Left lung (tissue), 4 donors: ENCODE measurements at regions not wholly inside any gene's neighbourhood (a gene's known extent, or its start where the extent isn't known, plus 50 kb on each side); places are given as distances from the start of the nearest gene placed in this dataset.

Experiments
- ATAC-seq: fragments of 200-7000 bp; cut with Tn5 transposase; one replicate; pipeline ENCODE4 v1.9.1; 2020; ENCODE audit warnings: moderate library complexity
- DNase-seq, 4 donors: peaks; one replicate each; pipeline ENCODE4 v3.0.0-alpha.2; 2013 to 2020
- H3K27ac ChIP-seq, 2 donors: fragments of 200-600 bp; sonication (generic) in 1 of 2; one replicate each; pipeline versions ENCODE4 v1.5.0 to v1.8.0; 2020 to 2021
- H3K27me3 ChIP-seq, 2 donors: fragments of 200-600 bp; sonication (generic) in 1 of 2; one replicate each; pipeline versions ENCODE4 v1.5.0 to v1.8.0; 2020 to 2021
- H3K36me3 ChIP-seq, 2 donors: fragments of 200-600 bp; sonication (generic) in 1 of 2; one replicate each; pipeline versions ENCODE4 v1.5.0 to v1.8.0; 2020 to 2021
- H3K4me1 ChIP-seq, 2 donors: fragments of 200-600 bp; one replicate each; pipeline ENCODE4 v1.8.0; 2021
- H3K4me3 ChIP-seq, 2 donors: fragments of 200-600 bp; sonication (generic) in 1 of 2; one replicate each; pipeline versions ENCODE4 v1.5.0 to v1.8.0; 2020 to 2021; ENCODE audit warnings: mild to moderate bottlenecking in 1 of 2
- H3K9me3 ChIP-seq, 2 donors: fragments of 200-600 bp; sonication (generic) in 1 of 2; one replicate each; pipeline versions ENCODE4 v1.5.0 to v1.8.0; 2020 to 2021
- intact Hi-C, 2 donors: fragments of 100-400 bp; cut with DNase I; formaldehyde crosslinking; loops; one replicate each; pipeline versions ENCODE4 v1.11.2 to v1.14.2; 2022
- TF ChIP-seq, protein P1 (sequence below), 2 donors: fragments of 200-600 bp; sonication (generic) in 1 of 2; IDR thresholded peaks; one replicate each; pipeline versions ENCODE4 v1.5.0 to v1.8.0; 2021; ENCODE audit warnings: antibody characterized with exemption in 2 of 2
- donor health status: DM: no; HTN: yes; CAD: no.
- donor health status: DM: no; HTN: no; CAD: no.

DNA sequence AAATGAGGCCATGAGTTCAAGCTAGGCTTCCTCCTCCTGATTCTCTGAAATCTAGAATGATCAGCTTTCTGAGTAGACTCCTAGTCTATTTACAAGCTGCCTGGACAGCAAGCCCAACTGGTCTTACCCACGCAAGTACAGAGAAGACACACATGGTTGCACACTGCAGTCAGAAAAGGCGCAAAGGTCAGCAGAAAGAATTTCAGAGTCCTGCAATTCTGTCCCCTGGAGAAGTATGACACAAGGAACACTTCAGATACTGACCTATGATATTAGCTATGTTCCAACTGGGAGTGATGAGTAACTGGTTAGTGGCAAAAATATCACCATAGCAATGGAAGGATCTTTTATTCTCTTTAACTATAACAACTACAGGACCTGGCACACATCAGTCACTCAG, 336.1 kb upstream of the PKDCC start:
- no peaks in the 10 kb centered on the region for H3K27me3 ChIP-seq
- H3K4me1 ChIP-seq, result no peaks in the 10 kb centered on the region
- no peak overlapping the region for H3K4me3 ChIP-seq
- no peaks in the 10 kb centered on the region for H3K9me3 ChIP-seq
- H3K27ac ChIP-seq, result no peak overlapping the region
- no peak for ATAC-seq
- no peaks in the 10 kb centered on the region for H3K36me3 ChIP-seq
- TF ChIP-seq, protein P1, sequence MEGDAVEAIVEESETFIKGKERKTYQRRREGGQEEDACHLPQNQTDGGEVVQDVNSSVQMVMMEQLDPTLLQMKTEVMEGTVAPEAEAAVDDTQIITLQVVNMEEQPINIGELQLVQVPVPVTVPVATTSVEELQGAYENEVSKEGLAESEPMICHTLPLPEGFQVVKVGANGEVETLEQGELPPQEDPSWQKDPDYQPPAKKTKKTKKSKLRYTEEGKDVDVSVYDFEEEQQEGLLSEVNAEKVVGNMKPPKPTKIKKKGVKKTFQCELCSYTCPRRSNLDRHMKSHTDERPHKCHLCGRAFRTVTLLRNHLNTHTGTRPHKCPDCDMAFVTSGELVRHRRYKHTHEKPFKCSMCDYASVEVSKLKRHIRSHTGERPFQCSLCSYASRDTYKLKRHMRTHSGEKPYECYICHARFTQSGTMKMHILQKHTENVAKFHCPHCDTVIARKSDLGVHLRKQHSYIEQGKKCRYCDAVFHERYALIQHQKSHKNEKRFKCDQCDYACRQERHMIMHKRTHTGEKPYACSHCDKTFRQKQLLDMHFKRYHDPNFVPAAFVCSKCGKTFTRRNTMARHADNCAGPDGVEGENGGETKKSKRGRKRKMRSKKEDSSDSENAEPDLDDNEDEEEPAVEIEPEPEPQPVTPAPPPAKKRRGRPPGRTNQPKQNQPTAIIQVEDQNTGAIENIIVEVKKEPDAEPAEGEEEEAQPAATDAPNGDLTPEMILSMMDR (IDR thresholded peaks at IDR 0.05), result no peak
- intact Hi-C loops, result no loop called here
- no peak for DNase-seq

DNA sequence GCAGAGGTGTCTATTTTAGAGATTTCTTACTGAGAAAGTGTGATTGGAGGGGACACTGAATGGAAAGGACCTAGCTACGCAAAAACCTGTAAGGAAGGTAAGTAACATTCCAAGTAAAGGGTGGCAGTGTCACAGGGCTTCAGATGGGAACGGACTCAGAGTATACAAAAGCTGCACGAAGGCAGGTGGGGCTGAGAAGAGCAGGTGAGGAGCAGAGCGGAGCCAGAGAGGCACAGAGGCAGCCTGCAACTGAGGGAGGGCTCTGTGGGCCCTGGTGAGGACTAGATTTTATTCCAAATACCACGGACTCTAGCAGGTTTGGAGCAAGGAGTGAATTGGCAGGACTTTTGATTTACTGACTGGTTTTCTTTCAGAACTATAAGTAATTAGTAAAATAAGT, 331.3 kb upstream of the PKDCC start:
- H3K36me3 ChIP-seq, result no peaks in the 10 kb centered on the region
- no peak for ATAC-seq
- no peak overlapping the region for H3K4me3 ChIP-seq
- DNase-seq, result no peak
- TF ChIP-seq, protein P1 (IDR thresholded peaks at IDR 0.05), result no peak
- H3K4me1 ChIP-seq, result no peaks in the 10 kb centered on the region
- no peak overlapping the region for H3K27ac ChIP-seq
- H3K9me3 ChIP-seq, result no peaks in the 10 kb centered on the region
- no peaks in the 10 kb centered on the region for H3K27me3 ChIP-seq
- intact Hi-C loops, result no loop called here

DNA sequence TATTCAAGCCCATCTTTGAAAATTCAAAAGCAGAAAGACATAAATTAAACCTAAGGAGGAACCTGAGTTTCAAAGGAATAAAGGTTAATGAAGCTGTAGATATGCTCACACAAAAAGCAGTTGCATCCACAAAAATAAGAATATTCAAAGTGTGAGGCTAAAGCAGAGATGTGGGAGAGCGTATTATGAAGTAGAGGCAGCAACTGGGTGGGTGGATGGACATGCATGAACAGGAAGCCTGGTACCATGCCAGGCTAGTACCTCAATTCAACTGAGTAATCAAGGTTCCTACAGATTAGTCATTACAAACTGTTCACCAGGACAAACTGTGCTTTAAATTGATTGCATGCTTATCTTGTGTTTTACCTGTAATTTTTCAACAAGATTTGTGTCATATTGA, 330.0 kb upstream of the PKDCC start:
- no peak overlapping the region for H3K27ac ChIP-seq
- no peak overlapping the region for H3K4me3 ChIP-seq
- no peaks in the 10 kb centered on the region for H3K27me3 ChIP-seq
- ATAC-seq (no peak), DNase-seq (no peak)
- no peaks in the 10 kb centered on the region for H3K4me1 ChIP-seq
- no peaks in the 10 kb centered on the region for H3K9me3 ChIP-seq
- intact Hi-C loops, result no loop called here
- H3K36me3 ChIP-seq, result no peaks in the 10 kb centered on the region
- TF ChIP-seq, protein P1 (IDR thresholded peaks at IDR 0.05), result no peak

DNA sequence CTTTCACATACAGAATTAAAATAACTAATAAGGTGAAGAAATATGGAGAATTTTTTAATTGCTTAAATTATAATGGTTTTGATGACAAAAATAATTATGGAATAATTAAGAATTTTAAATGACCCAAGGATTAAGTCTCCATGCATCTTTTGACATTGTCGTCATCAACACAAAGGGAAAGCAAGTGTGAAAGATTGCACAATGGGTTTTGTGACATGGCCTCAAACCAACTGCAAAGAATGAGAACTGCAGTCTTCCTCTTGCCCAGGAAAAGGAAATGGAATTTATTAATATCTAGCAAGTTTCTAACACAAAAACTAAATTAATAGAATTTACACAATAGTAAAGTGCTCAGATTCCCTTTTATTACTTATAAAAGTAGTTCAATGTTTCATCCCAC, 329.1 kb upstream of the PKDCC start:
- Histone ChIP-seq H3K27me3 (no peaks in the 10 kb centered on the region), H3K27ac (no peak overlapping the region), H3K9me3 (no peaks in the 10 kb centered on the region), H3K36me3 (no peaks in the 10 kb centered on the region), H3K4me1 (no peaks in the 10 kb centered on the region), H3K4me3 (no peak overlapping the region)
- DNase-seq, result no peak
- intact Hi-C loops, result no loop called here
- ATAC-seq, result no peak
- TF ChIP-seq, protein P1 (IDR thresholded peaks at IDR 0.05), result no peak

DNA sequence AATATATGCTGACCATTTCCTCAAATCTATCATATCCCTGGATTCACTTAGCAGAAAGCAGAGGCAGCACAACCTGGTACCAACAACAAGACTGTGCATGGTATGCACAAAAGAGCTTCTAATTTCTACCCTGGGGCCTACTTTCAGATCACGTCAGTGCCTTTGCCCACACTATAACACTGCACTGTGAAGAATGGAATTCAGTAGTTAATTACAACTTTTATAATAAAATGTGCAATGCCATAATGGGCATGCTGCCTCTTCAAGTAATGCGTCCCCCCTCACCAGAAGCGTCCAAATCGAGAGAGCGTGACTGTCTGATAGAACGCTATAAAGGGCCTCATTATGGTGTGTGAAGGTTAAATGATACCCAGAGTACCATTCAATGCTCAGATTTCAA, 328.1 kb upstream of the PKDCC start:
- no peaks in the 10 kb centered on the region for H3K4me1 ChIP-seq
- peak overlapping the region in 1 of 2 donors; percentile 3 for H3K27ac ChIP-seq
- TF ChIP-seq, protein P1 (IDR thresholded peaks at IDR 0.05), result no peak
- H3K27me3 ChIP-seq, result no peaks in the 10 kb centered on the region
- DNase-seq (no peak), ATAC-seq (no peak)
- H3K4me3 ChIP-seq, result no peak overlapping the region
- H3K36me3 ChIP-seq, result no peaks in the 10 kb centered on the region
- intact Hi-C loops, result no loop called here
- no peaks in the 10 kb centered on the region for H3K9me3 ChIP-seq
